Panc1 (cell line): ENCODE measurements at regions not wholly inside any gene's neighbourhood (a gene's known extent, or its start where the extent isn't known, plus 50 kb on each side); places are given as distances from the start of the nearest gene placed in this dataset.

Experiments
- ATAC-seq: fragments of 200-7000 bp; cut with Tn5 transposase; 2 replicates; pipeline ENCODE4 v1.9.1; 2020; ENCODE audit warnings: mild to moderate bottlenecking, moderate library complexity
- BruUV-seq: library from RNA; stranded (reverse); fragments of 400-500 nt; replicated peaks from 2 replicates; lab custom pipeline; 2021; lab: Mats Ljungman, UMichigan
- CTCF ChIA-PET: fragments of 300-600 bp; sonication (Branson Sonifier 250); formaldehyde crosslinking; loops from one replicate; lab custom pipeline; 2022; ENCODE audit warnings: antibody characterized with exemption; lab: Charles Lee
- POLR2A ChIA-PET: fragments of 300-600 bp; sonication (Branson Sonifier 250); formaldehyde crosslinking; loops from one replicate; lab custom pipeline; 2022; ENCODE audit warnings: antibody characterized with exemption; lab: Charles Lee
- DNase-seq: peaks from one replicate; pipeline ENCODE4 v3.0.0-alpha.2; 2010; ENCODE audit warnings: low read depth, low spot score
- H3K27ac ChIP-seq: 2 replicates; pipeline ENCODE4 v1.5.1; 2011; ENCODE audit warnings: mild to moderate bottlenecking, low read length, inconsistent platforms
- H3K27me3 ChIP-seq: fragments of 200-500 bp; sonication (Bioruptor generic); 2 replicates; pipeline ENCODE4 v1.6.0; 2014; ENCODE audit warnings: low read length, inconsistent platforms; ENCODE audit not compliant: control insufficient read depth, insufficient read depth
- H3K36me3 ChIP-seq: fragments of 200-500 bp; sonication (Bioruptor generic); 2 replicates; pipeline ENCODE4 v1.5.1; 2014; ENCODE audit warnings: inconsistent platforms, mild to moderate bottlenecking, low read length, moderate library complexity; ENCODE audit not compliant: control insufficient read depth, insufficient read depth
- H3K4me1 ChIP-seq: 2 replicates; pipeline ENCODE4 v1.5.1; 2011; ENCODE audit warnings: inconsistent platforms, mild to moderate bottlenecking, low read length, moderate library complexity; ENCODE audit not compliant: control insufficient read depth, insufficient read depth
- H3K4me3 ChIP-seq, 2 experiments: 2 replicates each; pipeline ENCODE4 v1.5.1; 2011 to 2012; ENCODE audit warnings: low read depth in 2 of 2, low read length in 2 of 2, mild to moderate bottlenecking in 2 of 2, inconsistent platforms in 1 of 2, moderate library complexity in 1 of 2
- H3K9me3 ChIP-seq: fragments of 200-500 bp; sonication (Bioruptor generic); 2 replicates; pipeline ENCODE4 v1.5.1; 2014; ENCODE audit warnings: low read depth, mild to moderate bottlenecking, inconsistent platforms, low read length, moderate library complexity; ENCODE audit not compliant: control insufficient read depth, insufficient read depth
- CTCF ChIP-seq: fragments of 450-650 bp; IDR thresholded peaks from 2 replicates; pipeline ENCODE4 v1.5.1; 2017; ENCODE audit warnings: mild to moderate bottlenecking
- POLR2AphosphoS5 ChIP-seq: IDR thresholded peaks from 2 replicates; pipeline ENCODE4 v1.6.1; 2012; ENCODE audit warnings: mild to moderate bottlenecking, low read depth, low read length, moderate library complexity
- REST ChIP-seq, 2 experiments: IDR thresholded peaks; 2 replicates each; pipeline ENCODE4 v1.6.1; 2011 to 2012; ENCODE audit warnings: low read depth in 2 of 2, control low read depth in 1 of 2, low read length in 1 of 2, mild to moderate bottlenecking in 1 of 2, moderate library complexity in 1 of 2; ENCODE audit not compliant: insufficient read depth in 1 of 2
- SIN3A ChIP-seq: IDR thresholded peaks from 2 replicates; pipeline ENCODE4 v1.6.1; 2012; ENCODE audit warnings: low read depth, mild to moderate bottlenecking, low read length, moderate library complexity, borderline replicate concordance; ENCODE audit not compliant: insufficient read depth
- TCF7L2 ChIP-seq: IDR thresholded peaks from 2 replicates; pipeline ENCODE4 v1.6.1; 2011; ENCODE audit warnings: mild to moderate bottlenecking, low read depth, low read length, inconsistent platforms
- in situ Hi-C: cut with HindIII; loops from 2 replicates; pipeline ENCODE4 v1.10.0; 2016; ENCODE audit warnings: low sequenced_read_pairs, low pct_unique_long_range_greater_than_20kb
- intact Hi-C: fragments of 100-400 bp; cut with micrococcal nuclease; formaldehyde crosslinking; loops from one replicate; pipeline ENCODE4 v1.10.0; 2022; ENCODE audit not compliant: unreplicated experiment

GRCh38 chr2:34045101-34045655 is 446.1 kb upstream of the FAM98A start:
- Histone ChIP-seq H3K27me3 (no peaks in the 10 kb centered on the region), H3K27ac (no peak overlapping the region), H3K9me3 (no peaks in the 10 kb centered on the region), H3K36me3 (no peaks in the 10 kb centered on the region), H3K4me1 (no peaks in the 10 kb centered on the region), H3K4me3 (no peak overlapping the region)
- intact Hi-C loops (no loop called here), in situ Hi-C loops (no loop called here)
- TF ChIP-seq CTCF (no peak), TCF7L2 (no peak), REST (IDR thresholded peaks at IDR 0.05; ENCODE audit: insufficient read depth in 1 of 2, low read depth in 2 of 2, low read length in 1 of 2) (no peak), POLR2AphosphoS5 (no peak), SIN3A (no peak)
- ATAC-seq (no peak), DNase-seq (no peak)
- POLR2A ChIA-PET = no interaction called here
- CTCF ChIA-PET = no interaction called here
- BruUV-seq = no TSS peak

- no peaks in the 10 kb centered on the region for H3K36me3 ChIP-seq
- no peaks in the 10 kb centered on the region for H3K9me3 ChIP-seq
- no peak for DNase-seq
- intact Hi-C loops (no loop called here), in situ Hi-C loops (no loop called here)
- no peak for ATAC-seq
- no peak overlapping the region for H3K27ac ChIP-seq
- TF ChIP-seq TCF7L2 = no peak
- ChIA-PET CTCF (no interaction called here), POLR2A (interaction anchor here (0.6 kb wide), 1 partner anchor 322 kb away, joined by 3 read pairs; no protein-coding TSS in a partner anchor)
- no peak overlapping the region for H3K4me3 ChIP-seq
- no TSS peak for BruUV-seq
- no peaks in the 10 kb centered on the region for H3K27me3 ChIP-seq
- H3K4me1 ChIP-seq = no peaks in the 10 kb centered on the region
Measured at GRCh38 chr2:34037886-34038285, 438.8 kb upstream of the FAM98A start.

GRCh38 chr2:34037157-34037556 is 438.1 kb upstream of the FAM98A start:
- Histone ChIP-seq H3K4me3 (no peak overlapping the region), H3K4me1 (no peaks in the 10 kb centered on the region), H3K27ac (no peak overlapping the region), H3K9me3 (no peaks in the 10 kb centered on the region), H3K36me3 (no peaks in the 10 kb centered on the region), H3K27me3 (no peaks in the 10 kb centered on the region)
- in situ Hi-C loops (no loop called here), intact Hi-C loops (no loop called here)
- ChIA-PET POLR2A (no interaction called here), CTCF (no interaction called here)
- TF ChIP-seq CTCF (no peak), POLR2AphosphoS5 (no peak), REST (IDR thresholded peaks at IDR 0.05; ENCODE audit: insufficient read depth in 1 of 2, low read depth in 2 of 2, low read length in 1 of 2) (no peak), SIN3A (no peak), TCF7L2 (no peak)
- DNase-seq (no peak), ATAC-seq (no peak)
- BruUV-seq = no TSS peak
